HG03457 (cell line): ENCODE measurements at regions not wholly inside any gene's neighbourhood (a gene's known extent, or its start where the extent isn't known, plus 50 kb on each side); places are given as distances from the start of the nearest gene placed in this dataset.

Experiments used
- ATAC-seq: cut with Tn5 transposase; IDR thresholded peaks from one replicate; pipeline ENCODE4 v1.9.1; 2021; ENCODE audit warnings: moderate number of reproducible peaks; ENCODE audit not compliant: unreplicated experiment

GRCh38 chr3:193825617-193826016 lies 232.6 kb downstream of the OPA1 start:
- ATAC-seq = no peak

DNA sequence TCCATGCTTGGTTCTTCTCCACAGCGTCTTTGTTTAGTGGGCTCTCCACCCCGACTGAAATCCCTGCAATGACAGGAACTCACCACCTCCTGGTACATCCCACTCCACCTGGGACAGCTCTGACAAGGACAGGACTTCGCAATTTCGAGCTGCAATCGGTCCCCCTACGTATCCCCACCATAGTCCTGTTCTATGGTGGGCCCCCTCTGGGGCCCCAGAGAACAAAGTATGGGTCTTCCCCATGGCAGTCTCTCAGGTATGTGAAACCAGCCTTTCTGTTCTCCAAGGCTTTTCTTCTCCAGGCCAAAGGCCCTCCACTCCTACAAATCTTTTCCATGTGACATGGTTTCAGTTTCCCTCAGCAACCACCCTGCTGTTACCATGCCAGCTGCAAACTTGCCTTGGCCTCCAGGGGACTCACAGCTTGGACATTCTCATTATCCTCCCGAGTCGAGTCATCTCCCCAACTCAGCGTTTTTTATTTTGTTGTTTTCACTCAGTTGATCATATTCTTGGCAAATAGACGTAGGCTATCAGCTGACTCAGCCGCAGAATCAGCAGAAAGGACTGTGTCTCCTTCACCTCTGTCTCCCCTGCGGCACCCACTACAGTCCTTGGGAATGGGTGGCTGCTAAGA lies 233.3 kb downstream of the OPA1 start:
- ATAC-seq = no peak

DNA sequence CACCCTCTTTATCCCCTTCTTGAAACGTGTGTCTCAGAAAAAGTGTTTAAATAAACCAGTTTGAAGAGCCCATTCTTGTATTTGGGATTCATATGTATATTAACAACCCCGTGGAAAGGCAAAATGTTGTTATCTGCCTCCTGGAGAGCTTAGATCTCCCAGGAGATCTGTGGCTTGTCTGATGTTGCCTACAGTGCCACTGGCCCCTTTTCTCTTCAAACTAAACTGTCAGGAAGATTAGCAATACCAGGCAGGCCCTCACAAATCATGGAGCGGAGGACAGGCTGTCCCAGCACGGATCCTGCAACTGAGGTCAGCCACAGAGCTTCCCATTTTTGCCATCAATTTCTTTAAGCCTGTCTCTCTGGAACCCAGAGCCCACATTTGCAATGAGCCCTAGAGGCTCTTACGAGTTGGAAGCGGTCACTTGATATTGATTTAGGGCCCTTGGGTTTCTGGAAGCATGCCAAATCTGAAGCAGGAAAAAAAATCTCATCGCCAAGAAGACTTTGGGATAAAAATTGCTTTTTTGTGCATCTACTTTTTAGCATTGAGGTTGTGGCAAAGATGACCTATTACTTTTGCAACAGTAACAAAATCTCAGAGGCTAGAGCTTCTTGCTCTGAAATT lies 234.1 kb downstream of the OPA1 start:
- no peak for ATAC-seq

DNA sequence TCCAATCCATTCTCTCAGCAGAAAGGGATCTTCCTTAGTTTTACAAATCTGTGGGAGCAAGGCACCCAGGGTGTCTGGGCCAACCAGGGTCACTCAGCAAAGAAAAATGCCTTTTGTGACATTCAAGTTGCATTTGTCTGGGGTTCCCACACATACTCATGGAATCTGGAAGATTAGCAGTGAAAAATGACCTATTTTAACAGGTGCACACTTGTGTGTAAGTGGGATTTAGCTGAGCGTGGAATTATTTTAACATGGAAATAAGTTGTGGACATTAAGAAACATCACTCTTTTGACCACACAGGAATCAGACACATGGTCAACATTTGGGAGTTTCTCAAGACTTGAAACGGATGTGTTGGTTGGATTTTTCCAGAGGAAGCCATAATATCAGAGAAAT lies 234.9 kb downstream of the OPA1 start:
- ATAC-seq = no peak

- no peak for ATAC-seq
These were observed 235.5 kb downstream of the OPA1 start for GRCh38 chr3:193828477-193828876.

- ATAC-seq = no peak
These were observed 236.8 kb downstream of the OPA1 start for GRCh38 chr3:193829781-193830180.

DNA sequence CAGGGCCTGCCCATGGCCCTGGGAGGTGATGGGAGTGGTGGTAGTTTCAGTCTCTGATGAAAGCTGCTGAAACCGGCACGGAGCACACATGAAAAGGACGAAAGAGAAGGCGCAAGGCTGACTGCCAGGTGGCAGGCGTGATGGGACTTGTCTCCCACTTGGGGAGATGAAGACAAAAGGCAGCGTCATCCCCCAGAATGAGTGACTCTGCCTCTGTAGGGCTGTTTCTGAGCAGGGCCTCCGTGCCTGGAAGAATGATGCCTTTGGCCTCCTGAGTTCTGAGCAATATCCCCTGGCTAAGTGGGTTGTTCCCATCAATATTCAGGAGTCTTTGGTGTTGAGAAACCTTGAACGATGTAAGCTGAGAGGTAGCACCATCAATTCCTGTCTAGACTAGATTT lies 237.8 kb downstream of the OPA1 start:
- no peak for ATAC-seq

DNA sequence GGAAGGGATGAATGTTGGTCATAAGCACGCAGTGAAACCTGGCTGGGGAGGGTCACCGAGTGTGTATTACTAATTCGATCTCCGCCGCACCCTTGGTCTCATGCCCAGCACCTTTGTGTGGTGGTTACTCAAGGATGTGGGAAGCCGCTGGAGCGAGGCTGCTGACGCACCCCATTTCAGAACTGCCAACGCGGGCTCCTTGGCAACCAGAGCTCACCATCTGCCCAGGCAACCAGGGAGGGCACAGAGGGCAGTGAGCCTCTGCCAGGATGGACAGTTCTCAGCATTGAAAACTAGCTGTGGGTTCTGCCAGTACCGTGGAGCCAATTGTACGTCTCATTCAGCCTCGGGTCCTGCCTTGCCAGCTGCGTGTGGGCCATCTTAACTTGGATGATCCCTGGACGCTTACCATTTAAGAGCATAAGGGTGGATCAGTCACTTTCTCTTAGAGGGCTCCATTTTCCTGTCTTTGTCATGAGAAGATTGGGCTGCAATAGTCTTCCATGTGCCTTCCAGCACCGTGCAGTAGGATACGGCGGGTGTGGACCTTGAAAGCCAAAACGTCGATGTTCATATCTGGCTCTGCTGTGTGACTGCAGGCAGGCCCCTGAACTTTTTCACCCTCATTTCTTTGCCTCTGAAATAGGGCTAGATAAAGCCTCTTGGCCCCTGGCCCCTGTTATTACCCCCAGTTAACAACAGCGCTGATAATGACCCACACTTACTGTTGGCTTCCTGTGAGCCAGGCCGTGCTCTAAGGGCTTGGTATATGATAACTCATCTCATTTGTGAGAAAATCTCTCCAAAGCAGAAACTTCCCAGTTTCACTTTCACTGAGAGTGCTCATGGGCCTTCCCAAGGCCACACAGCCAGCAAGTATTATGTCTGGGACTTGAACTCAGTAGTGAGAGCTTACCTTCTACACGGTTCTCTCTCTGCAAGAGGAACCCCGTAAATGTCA lies 238.8 kb downstream of the OPA1 start:
- ATAC-seq = peak; percentile 66

DNA sequence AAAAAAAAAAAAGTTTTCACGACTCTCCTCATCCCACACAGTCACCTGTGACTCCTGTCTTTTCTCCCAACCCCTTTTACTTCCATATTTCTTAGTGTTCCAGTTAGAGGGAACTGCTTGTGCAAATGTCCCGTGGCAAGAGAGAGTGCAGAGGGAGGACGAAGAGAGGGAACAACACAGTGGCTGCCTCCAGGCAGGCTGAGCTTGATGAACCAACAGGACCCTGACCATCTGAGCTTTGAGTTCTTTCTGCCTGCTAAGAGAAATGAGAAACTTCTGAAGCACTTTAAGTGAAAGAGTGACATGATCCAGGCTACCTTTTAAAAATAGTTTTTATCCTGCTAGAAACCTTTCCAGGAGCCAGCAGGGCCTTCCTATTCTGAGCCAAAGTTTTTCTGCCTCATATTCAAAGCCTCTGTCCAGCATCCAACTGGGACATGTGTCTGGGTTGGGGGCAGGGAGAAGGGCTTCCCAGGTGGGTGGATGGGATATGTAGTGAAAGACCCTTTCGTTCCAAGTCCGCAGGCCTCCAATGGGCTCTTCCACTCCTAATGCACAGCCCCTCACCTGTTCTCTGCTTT lies 239.9 kb downstream of the OPA1 start:
- no peak for ATAC-seq

GRCh38 chr3:193833592-193833991 lies 240.6 kb downstream of the OPA1 start:
- no peak for ATAC-seq

GRCh38 chr3:193835414-193835813 lies 242.4 kb downstream of the OPA1 start:
- no peak for ATAC-seq

DNA sequence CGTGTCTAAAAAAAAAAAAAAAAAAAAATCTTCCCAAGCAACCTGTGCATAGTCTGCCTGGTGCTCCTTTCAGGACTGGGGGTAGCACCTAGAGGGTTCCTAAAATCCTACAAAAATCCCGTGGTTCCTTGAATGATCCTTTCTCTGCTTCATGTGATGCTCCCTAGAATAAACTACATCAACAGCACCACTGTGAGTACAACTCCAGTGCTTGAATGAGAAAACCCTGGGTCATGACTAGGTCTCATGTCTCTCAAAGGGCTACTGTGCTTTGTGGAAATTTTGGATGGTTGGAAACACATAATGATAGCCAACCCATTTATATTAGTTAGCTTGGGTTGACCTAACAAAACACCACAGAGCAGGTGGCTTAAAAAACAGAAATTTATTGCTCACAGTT lies 243.5 kb downstream of the OPA1 start:
- no peak for ATAC-seq

DNA sequence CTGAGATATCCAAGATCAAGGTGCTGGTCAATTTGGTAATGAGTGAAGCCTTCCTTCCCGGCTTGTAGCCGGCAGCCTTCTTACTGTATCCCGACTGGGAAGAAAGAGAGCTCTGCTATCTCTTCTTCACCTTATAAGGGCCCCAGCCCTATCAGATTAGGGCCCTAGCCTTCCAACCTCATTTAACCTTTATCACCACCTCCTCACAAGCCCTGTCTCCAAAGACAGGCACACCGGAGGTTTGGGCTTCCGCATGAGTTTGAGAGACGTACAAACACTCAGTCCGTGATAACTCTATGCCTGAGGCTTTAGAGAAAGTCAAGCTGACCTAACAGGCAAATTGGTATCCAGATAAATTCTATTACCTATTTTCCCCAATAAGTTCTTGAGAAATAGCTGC lies 243.9 kb downstream of the OPA1 start:
- no peak for ATAC-seq

- no peak for ATAC-seq
These were observed 244.4 kb downstream of the OPA1 start for GRCh38 chr3:193837347-193837827.

- no peak for ATAC-seq
These were observed 247.2 kb downstream of the OPA1 start for GRCh38 chr3:193840111-193840641.

DNA sequence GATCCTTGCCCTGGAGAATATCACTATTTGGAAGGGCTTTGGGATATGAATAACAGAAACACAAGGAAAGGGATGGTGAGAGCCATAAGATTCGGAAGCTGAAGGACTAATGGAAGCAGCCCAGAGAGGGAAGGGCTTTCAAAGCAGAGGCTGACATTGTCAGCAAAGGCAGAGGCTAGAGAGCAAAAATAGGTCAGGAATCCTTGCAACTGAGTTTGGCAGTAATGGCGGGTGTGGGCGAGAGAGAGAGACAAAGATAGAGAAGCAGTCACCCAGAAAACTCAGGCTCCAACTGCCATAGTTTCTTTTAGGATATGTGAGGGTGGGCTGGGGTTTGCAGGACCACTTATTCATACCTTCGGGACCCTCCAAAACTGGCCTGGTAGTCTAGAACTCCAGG lies 248.6 kb downstream of the OPA1 start:
- no peak for ATAC-seq

GRCh38 chr3:193842029-193842798 lies 249.2 kb downstream of the OPA1 start:
- peak; percentile 47 for ATAC-seq

- no peak for ATAC-seq
These were observed 249.9 kb downstream of the OPA1 start for GRCh38 chr3:193842832-193843473.

DNA sequence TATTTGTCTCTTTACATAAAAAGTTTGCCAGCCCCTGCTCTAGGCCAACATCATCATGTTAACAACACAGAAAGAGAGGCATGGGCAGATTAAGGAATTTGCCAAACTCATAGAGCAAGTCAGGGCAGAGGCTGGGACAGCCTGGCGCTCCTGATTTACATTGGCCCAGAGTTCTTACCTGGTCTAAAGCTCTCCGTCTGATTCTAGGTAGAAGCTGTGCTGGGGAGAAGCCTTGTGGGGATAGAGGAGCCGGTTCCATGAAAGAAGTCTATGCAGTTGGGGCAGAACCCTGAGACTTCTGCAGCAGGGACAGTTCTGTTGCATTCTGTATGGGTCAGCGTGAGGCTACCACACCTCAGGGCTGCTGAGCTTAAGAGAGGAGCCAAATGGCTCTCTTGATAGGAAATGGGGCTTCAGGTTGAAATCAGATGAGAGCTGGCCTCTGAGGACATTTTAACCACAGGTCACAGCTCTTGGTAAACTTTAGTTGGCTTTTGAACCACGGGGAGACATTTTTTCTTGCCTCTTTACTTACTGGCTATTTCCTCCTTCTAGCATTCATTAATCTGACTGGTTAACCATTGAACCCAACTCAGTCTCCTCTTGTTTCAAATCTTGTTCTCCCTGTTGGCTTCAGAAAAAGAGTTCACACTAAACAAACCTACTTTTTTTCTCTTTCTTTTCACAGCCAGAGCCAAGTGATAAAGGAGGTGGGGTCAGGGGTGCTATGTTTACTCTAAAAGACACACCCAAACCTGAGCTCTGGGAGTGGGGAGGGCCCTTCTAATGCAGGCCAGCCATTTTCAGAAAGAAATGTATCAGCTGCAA lies 250.7 kb downstream of the OPA1 start:
- no peak for ATAC-seq
